GM23338 (cell line): ENCODE measurements at regions not wholly inside any gene's neighbourhood (a gene's known extent, or its start where the extent isn't known, plus 50 kb on each side); places are given as distances from the start of the nearest gene placed in this dataset.

Experiments used
- ATAC-seq: fragments of 200-7000 bp; cut with Tn5 transposase; 3 replicates; pipeline ENCODE4 v1.9.1; 2020
- DNase-seq: peaks from one replicate; pipeline ENCODE4 v3.0.0-alpha.2; 2015; ENCODE audit warnings: low spot score
- H2AFZ ChIP-seq: fragments of 200-600 bp; sonication (generic); 2 replicates; pipeline ENCODE4 v1.8.0; 2016; ENCODE audit warnings: antibody characterized with exemption, mild to moderate bottlenecking, moderate library complexity
- H3F3A ChIP-seq: fragments of 200-600 bp; sonication (generic); replicated peaks from 2 replicates; pipeline ENCODE4 v1.8.0; 2017; ENCODE audit warnings: antibody characterized with exemption, mixed run types, low read depth
- H3K27ac ChIP-seq: fragments of 200-600 bp; sonication (generic); 2 replicates; pipeline ENCODE4 v1.6.1; 2016; ENCODE audit warnings: low read depth
- H3K27me3 ChIP-seq: fragments of 200-600 bp; sonication (generic); 2 replicates; pipeline ENCODE4 v1.8.0; 2016; ENCODE audit warnings: mild to moderate bottlenecking, mixed run types, moderate library complexity; ENCODE audit not compliant: insufficient read depth
- H3K36me3 ChIP-seq: fragments of 200-600 bp; sonication (generic); 2 replicates; pipeline ENCODE4 v1.8.0; 2016; ENCODE audit warnings: mild to moderate bottlenecking; ENCODE audit not compliant: insufficient read depth
- H3K4me1 ChIP-seq: fragments of 200-600 bp; sonication (generic); 2 replicates; pipeline ENCODE4 v1.8.0; 2016; ENCODE audit warnings: mild to moderate bottlenecking, moderate library complexity; ENCODE audit not compliant: insufficient read depth
- H3K4me2 ChIP-seq: fragments of 200-600 bp; sonication (generic); 2 replicates; pipeline ENCODE4 v1.7.1; 2017; ENCODE audit warnings: mixed run types
- H3K4me3 ChIP-seq: fragments of 200-600 bp; sonication (generic); 2 replicates; pipeline ENCODE4 v1.6.1; 2016; ENCODE audit warnings: mixed run types
- H3K79me2 ChIP-seq: fragments of 200-600 bp; sonication (generic); replicated peaks from 2 replicates; pipeline ENCODE4 v1.8.0; 2017; ENCODE audit warnings: mild to moderate bottlenecking; ENCODE audit not compliant: insufficient read depth
- H3K9me2 ChIP-seq: fragments of 200-600 bp; sonication (generic); 2 replicates; pipeline ENCODE4 v1.8.0; 2017; ENCODE audit not compliant: insufficient read depth
- H4K20me1 ChIP-seq: fragments of 200-600 bp; sonication (generic); replicated peaks from 2 replicates; pipeline ENCODE4 v1.8.0; 2017; ENCODE audit warnings: mild to moderate bottlenecking; ENCODE audit not compliant: insufficient read depth
- H3K27ac Mint-ChIP-seq: 2 replicates; pipeline ENCODE4 v1.8.0; 2020; ENCODE audit warnings: inconsistent platforms, mild to moderate bottlenecking, moderate library complexity, mixed read lengths
- H3K27me3 Mint-ChIP-seq: 3 replicates; pipeline ENCODE4 v1.8.0; 2022; ENCODE audit warnings: low read depth, mild to moderate bottlenecking, moderate library complexity, mixed read lengths, inconsistent platforms; ENCODE audit not compliant: insufficient read depth, poor library complexity
- H3K36me3 Mint-ChIP-seq: 3 replicates; pipeline ENCODE4 v1.8.0; 2021; ENCODE audit warnings: low read depth, mild to moderate bottlenecking, inconsistent platforms, moderate library complexity, mixed read lengths
- H3K4me1 Mint-ChIP-seq: 3 replicates; pipeline ENCODE4 v1.8.0; 2020; ENCODE audit warnings: mild to moderate bottlenecking, inconsistent platforms, mixed read lengths
- H3K4me3 Mint-ChIP-seq: 3 replicates; pipeline ENCODE4 v1.8.0; 2021; ENCODE audit warnings: moderate library complexity, mild to moderate bottlenecking, inconsistent platforms, mixed read lengths
- H3K9me3 Mint-ChIP-seq: 3 replicates; pipeline ENCODE4 v1.8.0; 2020; ENCODE audit warnings: moderate library complexity, mild to moderate bottlenecking, inconsistent platforms, mixed read lengths
- CREB1 ChIP-seq: fragments of 250-450 bp; sonication (Bioruptor Pico); IDR thresholded peaks from 2 replicates; pipeline ENCODE4 v1.5.0; 2020; ENCODE audit warnings: low read depth, mild to moderate bottlenecking, moderate library complexity
- EZH2 ChIP-seq: fragments of 200-600 bp; sonication (generic); IDR thresholded peaks from one replicate; pipeline ENCODE4 v1.8.0; 2017; ENCODE audit warnings: antibody characterized with exemption, mild to moderate bottlenecking, low read depth; ENCODE audit not compliant: unreplicated experiment
- EZH2phosphoT487 ChIP-seq: fragments of 200-600 bp; sonication (generic); IDR thresholded peaks from one replicate; pipeline ENCODE4 v1.8.1; 2018; ENCODE audit warnings: antibody characterized with exemption; ENCODE audit not compliant: unreplicated experiment
- JUNB ChIP-seq: IDR thresholded peaks from one replicate; pipeline ENCODE4 v1.6.1; 2016; ENCODE audit warnings: antibody characterized with exemption; ENCODE audit not compliant: unreplicated experiment
- NANOG ChIP-seq: IDR thresholded peaks from 2 replicates; pipeline ENCODE4 v1.6.1; 2016; ENCODE audit warnings: antibody characterized with exemption, borderline replicate concordance
- POLR2AphosphoS5 ChIP-seq: IDR thresholded peaks from 2 replicates; pipeline ENCODE4 v1.6.1; 2016; ENCODE audit warnings: antibody characterized with exemption, low read depth
- STAT1 ChIP-seq: IDR thresholded peaks from one replicate; pipeline ENCODE4 v1.6.1; 2016; ENCODE audit warnings: antibody characterized with exemption; ENCODE audit not compliant: unreplicated experiment
- ZNF114 ChIP-seq: fragments of 250-450 bp; sonication (Bioruptor Pico); IDR thresholded peaks from 2 replicates; pipeline ENCODE4 v1.5.0; 2020; ENCODE audit warnings: mild to moderate bottlenecking, moderate library complexity
- ZNF331 ChIP-seq: fragments of 250-450 bp; sonication (Bioruptor Pico); IDR thresholded peaks from 2 replicates; pipeline ENCODE4 v1.5.0; 2020; ENCODE audit warnings: low read depth, mild to moderate bottlenecking, moderate library complexity
- TF ChIP-seq, protein P1 (sequence below): IDR thresholded peaks from one replicate; pipeline ENCODE4 v1.6.1; 2018; ENCODE audit warnings: antibody characterized with exemption; ENCODE audit not compliant: unreplicated experiment
- TF ChIP-seq, protein P2 (sequence below): IDR thresholded peaks from 2 replicates; pipeline ENCODE4 v1.6.1; 2016; ENCODE audit warnings: antibody characterized with exemption
- TF ChIP-seq, protein P3 (sequence below), 2 experiments: fragments of 200-600 bp in 1 of 2; sonication (generic) in 1 of 2; conservative IDR thresholded peaks; 2 replicates each; pipeline versions ENCODE4 v1.5.1 to v1.6.1; 2016 to 2017; ENCODE audit warnings: antibody characterized with exemption in 2 of 2, low read depth in 2 of 2, mild to moderate bottlenecking in 2 of 2, moderate library complexity in 1 of 2
- TF ChIP-seq, protein P4 (sequence below): fragments of 250-450 bp; sonication (Bioruptor Pico); IDR thresholded peaks from 2 replicates; pipeline ENCODE4 v1.5.0; 2020; ENCODE audit warnings: mild to moderate bottlenecking, moderate library complexity

DNA sequence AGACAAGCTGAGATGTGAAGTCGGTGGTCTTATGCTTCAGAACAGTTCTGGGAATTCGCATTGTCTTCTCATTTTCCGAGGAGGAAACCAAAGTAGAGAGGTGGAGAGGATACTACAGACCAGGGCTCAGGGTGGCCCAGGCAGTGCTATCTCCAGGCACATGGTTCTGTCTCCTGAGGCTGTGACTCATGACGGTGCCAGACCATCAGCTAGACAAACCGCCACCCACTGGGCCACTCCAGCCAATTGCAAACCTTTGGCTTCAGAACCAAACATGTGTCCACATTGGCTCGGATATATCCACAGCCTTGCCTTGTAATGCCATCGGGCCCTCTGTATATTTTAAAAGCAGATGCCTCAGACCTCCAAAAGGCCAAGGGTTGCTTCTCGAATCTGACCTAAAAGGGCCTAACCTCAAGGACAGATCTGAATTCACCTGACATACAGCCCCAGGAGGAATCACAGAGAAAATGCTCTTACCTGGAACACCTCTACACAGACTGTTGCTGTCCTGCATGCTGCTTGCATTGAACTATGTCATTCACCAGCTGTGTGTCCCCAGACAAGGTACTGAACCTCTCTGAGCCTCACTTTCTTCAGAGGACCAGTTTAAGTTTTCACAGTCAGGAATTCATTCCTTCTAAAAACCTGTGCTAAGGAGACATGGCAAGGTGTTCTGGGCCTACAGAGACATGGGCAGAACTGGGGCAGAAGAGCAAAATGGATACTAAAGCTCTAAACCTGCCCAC, 224.9 kb upstream of the JUN start:
- peaks cover 28% of the 10 kb centered on the region for H3K4me1 Mint-ChIP-seq
- H3K36me3 ChIP-seq: no peaks in the 10 kb centered on the region
- peaks cover 3% of the 10 kb centered on the region for H3K9me2 ChIP-seq
- no peaks in the 10 kb centered on the region for H3K27me3 ChIP-seq
- no peaks in the 10 kb centered on the region for H4K20me1 ChIP-seq
- H3K4me3 Mint-ChIP-seq: no peak overlapping the region
- DNase-seq: no peak
- no peaks in the 10 kb centered on the region for H3K79me2 ChIP-seq
- H3K27ac Mint-ChIP-seq: no peak overlapping the region
- H3F3A ChIP-seq: no peaks in the 10 kb centered on the region
- ATAC-seq: no peak
- no peaks in the 10 kb centered on the region for H3K9me3 Mint-ChIP-seq
- peak overlapping the region; percentile 74; the same call in 1 of the 2 replicates for H2AFZ ChIP-seq
- TF ChIP-seq EZH2phosphoT487: no peak
- no peak for TF ChIP-seq JUNB
- TF ChIP-seq, protein P1, sequence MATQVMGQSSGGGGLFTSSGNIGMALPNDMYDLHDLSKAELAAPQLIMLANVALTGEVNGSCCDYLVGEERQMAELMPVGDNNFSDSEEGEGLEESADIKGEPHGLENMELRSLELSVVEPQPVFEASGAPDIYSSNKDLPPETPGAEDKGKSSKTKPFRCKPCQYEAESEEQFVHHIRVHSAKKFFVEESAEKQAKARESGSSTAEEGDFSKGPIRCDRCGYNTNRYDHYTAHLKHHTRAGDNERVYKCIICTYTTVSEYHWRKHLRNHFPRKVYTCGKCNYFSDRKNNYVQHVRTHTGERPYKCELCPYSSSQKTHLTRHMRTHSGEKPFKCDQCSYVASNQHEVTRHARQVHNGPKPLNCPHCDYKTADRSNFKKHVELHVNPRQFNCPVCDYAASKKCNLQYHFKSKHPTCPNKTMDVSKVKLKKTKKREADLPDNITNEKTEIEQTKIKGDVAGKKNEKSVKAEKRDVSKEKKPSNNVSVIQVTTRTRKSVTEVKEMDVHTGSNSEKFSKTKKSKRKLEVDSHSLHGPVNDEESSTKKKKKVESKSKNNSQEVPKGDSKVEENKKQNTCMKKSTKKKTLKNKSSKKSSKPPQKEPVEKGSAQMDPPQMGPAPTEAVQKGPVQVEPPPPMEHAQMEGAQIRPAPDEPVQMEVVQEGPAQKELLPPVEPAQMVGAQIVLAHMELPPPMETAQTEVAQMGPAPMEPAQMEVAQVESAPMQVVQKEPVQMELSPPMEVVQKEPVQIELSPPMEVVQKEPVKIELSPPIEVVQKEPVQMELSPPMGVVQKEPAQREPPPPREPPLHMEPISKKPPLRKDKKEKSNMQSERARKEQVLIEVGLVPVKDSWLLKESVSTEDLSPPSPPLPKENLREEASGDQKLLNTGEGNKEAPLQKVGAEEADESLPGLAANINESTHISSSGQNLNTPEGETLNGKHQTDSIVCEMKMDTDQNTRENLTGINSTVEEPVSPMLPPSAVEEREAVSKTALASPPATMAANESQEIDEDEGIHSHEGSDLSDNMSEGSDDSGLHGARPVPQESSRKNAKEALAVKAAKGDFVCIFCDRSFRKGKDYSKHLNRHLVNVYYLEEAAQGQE: no peak
- TF ChIP-seq, protein P2, sequence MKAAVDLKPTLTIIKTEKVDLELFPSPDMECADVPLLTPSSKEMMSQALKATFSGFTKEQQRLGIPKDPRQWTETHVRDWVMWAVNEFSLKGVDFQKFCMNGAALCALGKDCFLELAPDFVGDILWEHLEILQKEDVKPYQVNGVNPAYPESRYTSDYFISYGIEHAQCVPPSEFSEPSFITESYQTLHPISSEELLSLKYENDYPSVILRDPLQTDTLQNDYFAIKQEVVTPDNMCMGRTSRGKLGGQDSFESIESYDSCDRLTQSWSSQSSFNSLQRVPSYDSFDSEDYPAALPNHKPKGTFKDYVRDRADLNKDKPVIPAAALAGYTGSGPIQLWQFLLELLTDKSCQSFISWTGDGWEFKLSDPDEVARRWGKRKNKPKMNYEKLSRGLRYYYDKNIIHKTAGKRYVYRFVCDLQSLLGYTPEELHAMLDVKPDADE: no peak
- no peak for TF ChIP-seq STAT1
- TF ChIP-seq CREB1 (CRISPR knock-in tag): no peak
- TF ChIP-seq POLR2AphosphoS5: no peak
- TF ChIP-seq ZNF331 (CRISPR knock-in tag): no peak
- TF ChIP-seq ZNF114 (CRISPR knock-in tag): no peak
- TF ChIP-seq, protein P3, sequence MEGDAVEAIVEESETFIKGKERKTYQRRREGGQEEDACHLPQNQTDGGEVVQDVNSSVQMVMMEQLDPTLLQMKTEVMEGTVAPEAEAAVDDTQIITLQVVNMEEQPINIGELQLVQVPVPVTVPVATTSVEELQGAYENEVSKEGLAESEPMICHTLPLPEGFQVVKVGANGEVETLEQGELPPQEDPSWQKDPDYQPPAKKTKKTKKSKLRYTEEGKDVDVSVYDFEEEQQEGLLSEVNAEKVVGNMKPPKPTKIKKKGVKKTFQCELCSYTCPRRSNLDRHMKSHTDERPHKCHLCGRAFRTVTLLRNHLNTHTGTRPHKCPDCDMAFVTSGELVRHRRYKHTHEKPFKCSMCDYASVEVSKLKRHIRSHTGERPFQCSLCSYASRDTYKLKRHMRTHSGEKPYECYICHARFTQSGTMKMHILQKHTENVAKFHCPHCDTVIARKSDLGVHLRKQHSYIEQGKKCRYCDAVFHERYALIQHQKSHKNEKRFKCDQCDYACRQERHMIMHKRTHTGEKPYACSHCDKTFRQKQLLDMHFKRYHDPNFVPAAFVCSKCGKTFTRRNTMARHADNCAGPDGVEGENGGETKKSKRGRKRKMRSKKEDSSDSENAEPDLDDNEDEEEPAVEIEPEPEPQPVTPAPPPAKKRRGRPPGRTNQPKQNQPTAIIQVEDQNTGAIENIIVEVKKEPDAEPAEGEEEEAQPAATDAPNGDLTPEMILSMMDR (conservative IDR thresholded peaks at IDR 0.05; ENCODE audit: low read depth in 2 of 2): no peak
- TF ChIP-seq, protein P4, sequence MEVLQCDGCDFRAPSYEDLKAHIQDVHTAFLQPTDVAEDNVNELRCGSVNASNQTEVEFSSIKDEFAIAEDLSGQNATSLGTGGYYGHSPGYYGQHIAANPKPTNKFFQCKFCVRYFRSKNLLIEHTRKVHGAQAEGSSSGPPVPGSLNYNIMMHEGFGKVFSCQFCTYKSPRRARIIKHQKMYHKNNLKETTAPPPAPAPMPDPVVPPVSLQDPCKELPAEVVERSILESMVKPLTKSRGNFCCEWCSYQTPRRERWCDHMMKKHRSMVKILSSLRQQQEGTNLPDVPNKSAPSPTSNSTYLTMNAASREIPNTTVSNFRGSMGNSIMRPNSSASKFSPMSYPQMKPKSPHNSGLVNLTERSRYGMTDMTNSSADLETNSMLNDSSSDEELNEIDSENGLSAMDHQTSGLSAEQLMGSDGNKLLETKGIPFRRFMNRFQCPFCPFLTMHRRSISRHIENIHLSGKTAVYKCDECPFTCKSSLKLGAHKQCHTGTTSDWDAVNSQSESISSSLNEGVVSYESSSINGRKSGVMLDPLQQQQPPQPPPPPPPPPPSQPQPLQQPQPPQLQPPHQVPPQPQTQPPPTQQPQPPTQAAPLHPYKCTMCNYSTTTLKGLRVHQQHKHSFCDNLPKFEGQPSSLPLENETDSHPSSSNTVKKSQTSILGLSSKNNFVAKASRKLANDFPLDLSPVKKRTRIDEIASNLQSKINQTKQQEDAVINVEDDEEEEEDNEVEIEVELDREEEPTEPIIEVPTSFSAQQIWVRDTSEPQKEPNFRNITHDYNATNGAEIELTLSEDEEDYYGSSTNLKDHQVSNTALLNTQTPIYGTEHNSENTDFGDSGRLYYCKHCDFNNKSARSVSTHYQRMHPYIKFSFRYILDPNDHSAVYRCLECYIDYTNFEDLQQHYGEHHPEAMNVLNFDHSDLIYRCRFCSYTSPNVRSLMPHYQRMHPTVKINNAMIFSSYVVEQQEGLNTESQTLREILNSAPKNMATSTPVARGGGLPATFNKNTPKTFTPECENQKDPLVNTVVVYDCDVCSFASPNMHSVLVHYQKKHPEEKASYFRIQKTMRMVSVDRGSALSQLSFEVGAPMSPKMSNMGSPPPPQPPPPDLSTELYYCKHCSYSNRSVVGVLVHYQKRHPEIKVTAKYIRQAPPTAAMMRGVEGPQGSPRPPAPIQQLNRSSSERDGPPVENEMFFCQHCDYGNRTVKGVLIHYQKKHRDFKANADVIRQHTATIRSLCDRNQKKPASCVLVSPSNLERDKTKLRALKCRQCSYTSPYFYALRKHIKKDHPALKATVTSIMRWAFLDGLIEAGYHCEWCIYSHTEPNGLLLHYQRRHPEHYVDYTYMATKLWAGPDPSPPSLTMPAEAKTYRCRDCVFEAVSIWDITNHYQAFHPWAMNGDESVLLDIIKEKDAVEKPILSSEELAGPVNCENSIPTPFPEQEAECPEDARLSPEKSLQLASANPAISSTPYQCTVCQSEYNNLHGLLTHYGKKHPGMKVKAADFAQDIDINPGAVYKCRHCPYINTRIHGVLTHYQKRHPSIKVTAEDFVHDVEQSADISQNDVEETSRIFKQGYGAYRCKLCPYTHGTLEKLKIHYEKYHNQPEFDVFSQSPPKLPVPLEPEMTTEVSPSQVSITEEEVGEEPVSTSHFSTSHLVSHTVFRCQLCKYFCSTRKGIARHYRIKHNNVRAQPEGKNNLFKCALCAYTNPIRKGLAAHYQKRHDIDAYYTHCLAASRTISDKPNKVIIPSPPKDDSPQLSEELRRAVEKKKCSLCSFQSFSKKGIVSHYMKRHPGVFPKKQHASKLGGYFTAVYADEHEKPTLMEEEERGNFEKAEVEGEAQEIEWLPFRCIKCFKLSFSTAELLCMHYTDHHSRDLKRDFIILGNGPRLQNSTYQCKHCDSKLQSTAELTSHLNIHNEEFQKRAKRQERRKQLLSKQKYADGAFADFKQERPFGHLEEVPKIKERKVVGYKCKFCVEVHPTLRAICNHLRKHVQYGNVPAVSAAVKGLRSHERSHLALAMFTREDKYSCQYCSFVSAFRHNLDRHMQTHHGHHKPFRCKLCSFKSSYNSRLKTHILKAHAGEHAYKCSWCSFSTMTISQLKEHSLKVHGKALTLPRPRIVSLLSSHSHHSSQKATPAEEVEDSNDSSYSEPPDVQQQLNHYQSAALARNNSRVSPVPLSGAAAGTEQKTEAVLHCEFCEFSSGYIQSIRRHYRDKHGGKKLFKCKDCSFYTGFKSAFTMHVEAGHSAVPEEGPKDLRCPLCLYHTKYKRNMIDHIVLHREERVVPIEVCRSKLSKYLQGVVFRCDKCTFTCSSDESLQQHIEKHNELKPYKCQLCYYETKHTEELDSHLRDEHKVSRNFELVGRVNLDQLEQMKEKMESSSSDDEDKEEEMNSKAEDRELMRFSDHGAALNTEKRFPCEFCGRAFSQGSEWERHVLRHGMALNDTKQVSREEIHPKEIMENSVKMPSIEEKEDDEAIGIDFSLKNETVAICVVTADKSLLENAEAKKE (CRISPR knock-in tag): no peak
- no peak for TF ChIP-seq NANOG
- TF ChIP-seq EZH2: no peak
- H3K27me3 Mint-ChIP-seq: peaks cover 1% of the 10 kb centered on the region
- peaks cover 19% of the 10 kb centered on the region for H3K4me1 ChIP-seq
- H3K4me2 ChIP-seq: no peak overlapping the region
- no peaks in the 10 kb centered on the region for H3K36me3 Mint-ChIP-seq
- H3K27ac ChIP-seq: no peak overlapping the region
- H3K4me3 ChIP-seq: no peak overlapping the region
